ENCODE measurements at regions not wholly inside any gene's neighbourhood (a gene's known extent, or its start where the extent isn't known, plus 50 kb on each side); places are given as distances from the start of the nearest gene placed in this dataset.

GRCh38 chr2:15712551-15713342 lies 121.1 kb downstream of the DDX1 start:
- Histone ChIP-seq H3K4me3 (no peak overlapping the region), H3K9me3 (no peaks in the 10 kb centered on the region), H3K4me2 (no peak overlapping the region), H3K4me1 (0 out of 3 replicates have a peak, but pooled peaks cover 4% of the 10 kb centered on the region), H3K27ac (no peak overlapping the region)
- WGBS (ENCODE audit: missing lambda C conversion rate) = 44% methylated on average over 7 of the region's 7 CpGs
- DNase-seq (ENCODE audit: low read depth in 1 of 2, low spot score in 1 of 2) = no peak
- FAIRE-seq = peak; percentile 65
- TF ChIP-seq HOXB13 (CRISPR knock-in tag; IDR thresholded peaks at IDR 0.05; ENCODE audit: low read depth) = no peak
- no peak for TF ChIP-seq JUNB (IDR thresholded peaks at IDR 0.05)
- TF ChIP-seq JUN (IDR thresholded peaks at IDR 0.05) = no peak
- no peak for TF ChIP-seq NFE2L2 (conservative IDR thresholded peaks at IDR 0.05; ENCODE audit: low read length)
- TF ChIP-seq BCL3 (IDR thresholded peaks at IDR 0.05) = no peak
- TF ChIP-seq FOXS1 (CRISPR knock-in tag; IDR thresholded peaks at IDR 0.05) = no peak
- no peak for TF ChIP-seq CBX8 (IDR thresholded peaks at IDR 0.05)
- TF ChIP-seq, protein P1, sequence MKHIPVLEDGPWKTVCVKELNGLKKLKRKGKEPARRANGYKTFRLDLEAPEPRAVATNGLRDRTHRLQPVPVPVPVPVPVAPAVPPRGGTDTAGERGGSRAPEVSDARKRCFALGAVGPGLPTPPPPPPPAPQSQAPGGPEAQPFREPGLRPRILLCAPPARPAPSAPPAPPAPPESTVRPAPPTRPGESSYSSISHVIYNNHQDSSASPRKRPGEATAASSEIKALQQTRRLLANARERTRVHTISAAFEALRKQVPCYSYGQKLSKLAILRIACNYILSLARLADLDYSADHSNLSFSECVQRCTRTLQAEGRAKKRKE (CRISPR knock-in tag; IDR thresholded peaks at IDR 0.05; ENCODE audit: low read depth) = no peak
- no peak for TF ChIP-seq HES2 (IDR thresholded peaks at IDR 0.05)
- no peak for TF ChIP-seq RARB (CRISPR knock-in tag; IDR thresholded peaks at IDR 0.05)
- TF ChIP-seq, protein P2, sequence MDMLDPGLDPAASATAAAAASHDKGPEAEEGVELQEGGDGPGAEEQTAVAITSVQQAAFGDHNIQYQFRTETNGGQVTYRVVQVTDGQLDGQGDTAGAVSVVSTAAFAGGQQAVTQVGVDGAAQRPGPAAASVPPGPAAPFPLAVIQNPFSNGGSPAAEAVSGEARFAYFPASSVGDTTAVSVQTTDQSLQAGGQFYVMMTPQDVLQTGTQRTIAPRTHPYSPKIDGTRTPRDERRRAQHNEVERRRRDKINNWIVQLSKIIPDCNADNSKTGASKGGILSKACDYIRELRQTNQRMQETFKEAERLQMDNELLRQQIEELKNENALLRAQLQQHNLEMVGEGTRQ (IDR thresholded peaks at IDR 0.05) = no peak
- TF ChIP-seq KDM5A (IDR thresholded peaks at IDR 0.05) = no peak
- TF ChIP-seq MAZ (IDR thresholded peaks at IDR 0.05; ENCODE audit: borderline replicate concordance, low read depth, low read length) = no peak
- TF ChIP-seq EHF (CRISPR knock-in tag; IDR thresholded peaks at IDR 0.05) = no peak
- no peak for TF ChIP-seq RAD21 (conservative IDR thresholded peaks at IDR 0.05 in 1 of 2, IDR thresholded peaks at IDR 0.05 in 1 of 2)
- no peak for TF ChIP-seq SREBF2 (IDR thresholded peaks at IDR 0.05)
- TF ChIP-seq CHD4 (IDR thresholded peaks at IDR 0.05; ENCODE audit: borderline replicate concordance) = no peak
- no peak for TF ChIP-seq HOXA7 (CRISPR knock-in tag; IDR thresholded peaks at IDR 0.05)
- POLR2A ChIA-PET = no interaction called here
- CTCF ChIA-PET = no interaction called here
- no peak for ATAC-seq

DNA sequence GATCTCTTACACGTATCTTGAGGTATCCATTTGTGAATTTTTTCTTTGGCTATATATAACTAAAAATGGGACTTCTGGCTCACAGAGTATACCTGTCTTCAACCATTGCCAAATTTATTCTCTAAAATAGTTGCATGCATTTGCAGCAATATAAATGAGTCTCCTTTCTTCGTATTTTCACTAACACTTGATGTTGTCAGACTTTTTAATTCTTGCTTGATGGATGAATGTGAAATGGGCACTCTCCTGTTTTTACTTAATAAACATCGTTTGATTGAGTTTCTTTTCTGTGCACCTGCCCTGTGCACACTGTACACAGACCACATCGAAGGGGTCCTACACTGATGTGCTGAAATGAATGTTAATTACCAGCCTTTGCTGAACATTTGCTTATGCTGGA lies 121.8 kb downstream of the DDX1 start:
- CTCF ChIA-PET = no interaction called here
- POLR2A ChIA-PET = no interaction called here
- FAIRE-seq (no peak), ATAC-seq (no peak), DNase-seq (ENCODE audit: low read depth in 1 of 2, low spot score in 1 of 2) (no peak)
- no peak for TF ChIP-seq ZSCAN20 (CRISPR knock-in tag; IDR thresholded peaks at IDR 0.05)
- TF ChIP-seq EP300 (IDR thresholded peaks at IDR 0.05) = no peak
- no peak for TF ChIP-seq CBX8 (IDR thresholded peaks at IDR 0.05)
- no peak for TF ChIP-seq RCOR1 (IDR thresholded peaks at IDR 0.05; ENCODE audit: low read depth, low read length)
- no peak for TF ChIP-seq RARB (CRISPR knock-in tag; IDR thresholded peaks at IDR 0.05)
- TF ChIP-seq ESRRA (IDR thresholded peaks at IDR 0.05; ENCODE audit: borderline replicate concordance, low read length) = no peak
- TF ChIP-seq CBX2 (IDR thresholded peaks at IDR 0.05; ENCODE audit: borderline replicate concordance, low read depth) = no peak
- no peaks in the 10 kb centered on the region for H3K9me3 ChIP-seq
- WGBS (ENCODE audit: missing lambda C conversion rate) = 24% methylated on average over 4 of the region's 4 CpGs
- no peak overlapping the region for H3K4me2 ChIP-seq
- 0 out of 3 replicates have a peak, but pooled peaks cover 4% of the 10 kb centered on the region for H3K4me1 ChIP-seq
- H3K4me3 ChIP-seq = no peak overlapping the region
- no peak overlapping the region for H3K27ac ChIP-seq

Data from A549 (cell line).